ENCODE measurements at regions not wholly inside any gene's neighbourhood (a gene's known extent, or its start where the extent isn't known, plus 50 kb on each side); places are given as distances from the start of the nearest gene placed in this dataset.

DNA sequence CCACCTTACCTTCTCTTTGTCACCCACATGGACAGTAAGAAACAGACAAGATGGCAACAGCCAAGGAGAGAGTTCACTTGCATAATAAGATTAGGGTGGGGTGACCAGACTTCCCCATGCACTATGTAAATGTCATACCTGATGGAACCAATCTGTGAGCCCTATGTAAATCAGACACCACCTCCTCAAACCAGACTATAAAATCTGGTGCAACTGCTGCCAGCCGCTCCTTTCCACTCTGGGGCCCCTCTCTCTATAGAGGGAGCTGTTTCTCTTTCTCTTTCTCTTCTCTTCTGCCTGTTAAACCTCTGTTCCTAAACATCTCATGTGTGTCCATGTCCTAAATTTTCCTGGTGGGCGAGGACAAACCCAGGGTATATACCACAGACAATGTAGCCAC lies 405.5 kb upstream of the CNTN4 start:
- DNase-seq (ENCODE audit: low spot score), result no peak

- no peak for DNase-seq (ENCODE audit: low spot score)
These were observed 401.9 kb upstream of the CNTN4 start for GRCh38 chr3:1696669-1697275.

DNA sequence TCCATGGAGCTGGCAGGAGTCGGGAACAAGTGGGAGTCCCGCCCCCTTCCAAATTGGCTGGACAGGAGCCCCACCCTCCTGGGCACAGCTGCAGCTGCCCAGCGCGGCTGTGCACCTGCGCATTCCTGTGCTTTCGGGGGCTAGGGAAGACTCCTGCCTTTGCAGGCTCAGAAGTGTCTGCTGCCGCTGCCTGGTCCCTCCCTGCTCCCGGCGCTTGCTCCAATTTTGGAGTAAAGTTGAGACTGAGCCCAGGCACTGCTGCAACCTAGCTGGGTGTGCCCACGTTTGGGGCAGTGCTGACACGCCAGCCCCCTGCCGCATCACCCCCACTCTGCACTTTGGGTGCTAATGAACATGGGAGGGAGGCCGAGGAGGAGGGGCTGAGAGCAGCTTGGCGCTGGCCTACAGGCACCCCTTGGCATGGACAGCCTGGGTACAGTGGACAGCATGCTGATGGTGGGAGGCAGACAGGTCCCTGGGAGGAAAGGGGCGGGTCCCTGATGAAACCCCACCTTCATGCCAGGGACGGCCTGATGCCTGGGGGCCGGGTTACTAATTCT lies 399.2 kb upstream of the CNTN4 start:
- DNase-seq (ENCODE audit: low spot score), result no peak

GRCh38 chr3:1700650-1701049 lies 398.0 kb upstream of the CNTN4 start:
- DNase-seq (ENCODE audit: low spot score), result no peak

- DNase-seq (ENCODE audit: low spot score), result no peak
These were observed 395.5 kb upstream of the CNTN4 start for GRCh38 chr3:1703169-1703568.

GRCh38 chr3:1710663-1711062 lies 388.0 kb upstream of the CNTN4 start:
- DNase-seq (ENCODE audit: low spot score), result no peak

GRCh38 chr3:1717524-1717923 lies 381.1 kb upstream of the CNTN4 start:
- DNase-seq (ENCODE audit: low spot score), result no peak

DNA sequence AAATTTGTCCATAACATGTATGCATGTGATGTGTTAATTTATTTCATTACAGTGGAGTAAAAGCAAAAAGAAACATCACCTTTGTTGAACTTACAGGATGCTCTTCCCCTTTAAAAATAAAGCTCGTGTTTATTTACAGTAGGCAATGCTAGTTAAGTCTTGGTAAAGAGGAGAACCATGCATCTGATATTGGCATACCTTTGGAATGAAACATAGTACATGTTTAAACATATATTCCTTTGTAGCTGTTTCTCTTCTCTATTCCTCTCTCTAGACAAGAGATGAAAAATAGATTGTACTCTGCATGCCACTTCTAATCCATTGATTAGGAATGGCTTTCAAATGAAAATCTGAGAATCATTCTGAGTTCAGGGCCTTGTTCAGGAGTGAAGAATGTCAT lies 374.9 kb upstream of the CNTN4 start:
- DNase-seq (ENCODE audit: low spot score), result no peak

- no peak for DNase-seq (ENCODE audit: low spot score)
These were observed 371.9 kb upstream of the CNTN4 start for GRCh38 chr3:1726741-1727140.

DNA sequence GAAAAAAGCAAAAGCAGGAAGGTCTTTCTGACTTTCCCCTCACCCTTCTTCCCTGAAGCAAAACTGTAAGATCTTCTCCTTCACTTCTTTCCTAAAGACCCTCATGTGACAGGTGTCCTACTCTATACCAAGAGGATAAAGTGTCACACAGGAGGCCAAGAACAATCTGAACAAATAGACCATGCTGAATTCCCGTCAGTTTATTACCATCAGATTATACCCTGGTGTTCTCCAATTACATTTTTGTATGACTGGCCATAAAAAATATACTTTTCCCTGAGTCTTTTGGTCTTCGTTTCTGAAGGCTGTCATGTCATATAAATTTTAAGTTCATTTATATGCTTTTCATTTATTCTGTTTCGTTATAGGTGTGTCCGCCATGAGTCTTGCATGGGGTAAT lies 371.4 kb upstream of the CNTN4 start:
- no peak for DNase-seq (ENCODE audit: low spot score)

- no peak for DNase-seq (ENCODE audit: low spot score)
These were observed 370.2 kb upstream of the CNTN4 start for GRCh38 chr3:1728510-1728909.

- DNase-seq (ENCODE audit: low spot score), result no peak
These were observed 364.1 kb upstream of the CNTN4 start for GRCh38 chr3:1734494-1735122.

DNA sequence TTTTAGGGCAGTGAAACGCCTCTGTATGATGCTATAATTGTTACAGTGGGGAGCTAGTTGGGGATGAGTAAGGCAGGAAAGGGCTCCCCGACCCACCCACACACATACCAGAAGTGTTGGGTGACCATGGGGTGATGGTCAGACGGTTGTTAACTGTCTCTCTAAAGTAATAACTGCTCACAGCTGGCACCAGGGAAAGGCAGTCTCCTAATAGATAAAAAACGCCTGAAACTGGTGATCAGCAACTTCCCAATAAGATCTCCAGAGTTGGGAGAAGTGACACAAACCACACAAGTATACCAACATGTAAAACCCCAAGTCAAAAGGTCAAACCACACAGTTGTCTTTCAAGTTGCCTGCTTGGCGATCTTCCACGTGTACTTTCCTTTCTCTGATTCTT lies 346.5 kb upstream of the CNTN4 start:
- no peak for DNase-seq (ENCODE audit: low spot score)

DNA sequence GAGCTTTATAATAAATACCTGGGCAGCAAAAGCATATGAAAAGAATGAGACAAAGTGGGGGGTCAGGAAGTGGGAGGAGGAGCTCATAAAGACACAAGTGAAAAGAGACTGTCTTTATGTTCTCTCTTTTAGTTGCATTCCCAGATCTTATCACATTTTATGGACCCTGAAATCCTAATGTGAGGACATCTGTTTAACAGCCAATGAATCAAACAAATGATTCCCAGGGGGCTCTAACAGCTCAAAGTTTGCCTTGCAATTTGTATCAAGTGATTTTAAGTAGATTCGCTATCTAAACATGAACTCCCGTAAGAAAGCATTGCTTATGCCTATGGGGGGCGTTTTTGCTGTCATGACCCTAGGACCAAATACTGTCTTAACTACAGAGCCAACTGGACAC lies 332.3 kb upstream of the CNTN4 start:
- DNase-seq (ENCODE audit: low spot score), result no peak

- no peak for DNase-seq (ENCODE audit: low spot score)
These were observed 325.0 kb upstream of the CNTN4 start for GRCh38 chr3:1773679-1774078.

DNA sequence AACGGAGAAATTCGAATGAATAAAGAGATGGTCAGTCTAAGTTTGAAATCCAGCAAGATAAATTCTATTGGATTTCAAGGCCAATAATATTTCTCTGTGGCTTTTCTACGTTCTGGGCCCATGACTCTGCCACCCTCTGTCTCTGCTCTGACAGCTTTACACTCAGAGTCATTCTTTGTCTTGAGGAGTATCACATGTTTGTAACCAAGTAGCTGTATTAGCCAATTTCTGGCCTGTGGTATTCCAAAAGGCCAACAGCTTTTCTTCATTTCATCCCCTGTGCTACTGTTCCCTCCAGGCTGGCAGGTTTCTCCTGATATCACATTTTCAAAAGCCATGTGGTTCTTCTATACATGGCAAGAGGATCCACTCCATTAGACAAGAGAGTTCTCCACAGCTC lies 324.1 kb upstream of the CNTN4 start:
- no peak for DNase-seq (ENCODE audit: low spot score)

- DNase-seq (ENCODE audit: low spot score), result no peak
These were observed 323.3 kb upstream of the CNTN4 start for GRCh38 chr3:1775321-1775720.

GRCh38 chr3:1783995-1784394 lies 314.7 kb upstream of the CNTN4 start:
- DNase-seq (ENCODE audit: low spot score), result no peak

DNA sequence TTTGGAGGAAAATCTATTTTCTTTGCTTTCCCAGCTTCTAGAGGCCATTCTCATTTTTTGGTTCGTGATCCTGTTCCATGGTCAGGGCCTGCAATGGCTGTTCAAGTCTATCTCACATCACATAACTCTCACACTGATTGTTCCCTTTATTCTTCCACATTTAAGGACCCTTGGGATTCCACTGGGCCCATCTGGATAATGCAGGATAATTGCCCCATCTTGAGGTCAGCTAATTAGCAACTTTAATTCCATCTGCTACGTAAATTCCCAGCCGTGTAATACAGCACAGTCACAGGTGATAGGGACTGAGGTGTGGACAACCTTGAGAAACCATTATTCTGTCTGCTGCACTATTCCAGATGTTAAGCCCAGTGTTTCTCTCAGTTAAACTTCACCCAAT lies 311.6 kb upstream of the CNTN4 start:
- DNase-seq (ENCODE audit: low spot score), result no peak

DNA sequence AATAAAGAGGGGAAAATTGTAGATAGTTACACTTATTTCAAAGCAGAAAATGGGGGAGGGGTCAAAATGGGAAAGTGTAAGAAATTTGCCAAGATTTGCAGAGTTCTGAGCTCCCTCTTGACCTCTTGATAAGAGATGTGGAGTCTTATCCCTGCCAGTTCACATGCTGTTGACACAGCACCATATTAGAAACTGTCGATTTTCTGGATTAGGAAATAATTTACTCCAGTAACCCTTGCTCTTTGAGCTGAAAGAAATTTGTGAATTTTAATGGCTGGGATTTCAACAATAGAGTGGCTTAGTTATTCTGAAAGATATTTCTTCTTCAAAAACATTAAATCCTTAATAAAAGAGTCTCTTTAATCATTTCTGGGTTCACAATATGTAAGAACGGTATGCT lies 306.2 kb upstream of the CNTN4 start:
- no peak for DNase-seq (ENCODE audit: low spot score)

DNA sequence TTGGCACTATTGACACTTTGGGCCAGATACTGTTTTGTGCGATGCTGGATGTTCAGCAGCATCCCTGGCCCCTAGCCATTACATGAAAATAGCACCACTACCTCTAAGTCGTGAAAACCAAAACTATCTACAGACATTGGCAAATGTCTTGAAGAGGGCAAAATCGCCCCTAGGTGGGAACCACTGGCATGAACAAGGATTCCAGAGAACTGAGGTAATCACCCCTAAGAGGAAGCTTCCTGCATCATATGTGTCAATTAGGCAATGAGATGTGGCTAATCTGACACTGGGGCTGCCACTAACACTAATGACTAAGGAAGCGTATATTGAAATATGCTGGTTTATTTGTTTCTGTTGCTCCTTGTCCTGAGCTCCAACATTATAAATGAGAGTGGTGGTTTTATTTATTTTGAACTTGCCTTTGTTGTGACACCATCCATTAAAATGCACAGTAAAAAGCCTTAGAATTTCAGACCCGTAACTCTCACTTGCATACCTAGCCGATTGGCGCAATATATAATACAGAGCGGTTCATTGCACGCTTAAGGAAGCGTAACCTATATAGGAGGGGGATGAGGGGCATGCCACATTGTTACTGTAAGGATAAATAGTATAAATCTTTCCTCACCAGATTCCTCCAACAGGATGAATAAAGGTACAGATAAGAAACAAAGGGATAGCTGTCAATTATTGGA lies 299.8 kb upstream of the CNTN4 start:
- DNase-seq (ENCODE audit: low spot score), result no peak

- no peak for DNase-seq (ENCODE audit: low spot score)
These were observed 293.3 kb upstream of the CNTN4 start for GRCh38 chr3:1805331-1805730.

DNA sequence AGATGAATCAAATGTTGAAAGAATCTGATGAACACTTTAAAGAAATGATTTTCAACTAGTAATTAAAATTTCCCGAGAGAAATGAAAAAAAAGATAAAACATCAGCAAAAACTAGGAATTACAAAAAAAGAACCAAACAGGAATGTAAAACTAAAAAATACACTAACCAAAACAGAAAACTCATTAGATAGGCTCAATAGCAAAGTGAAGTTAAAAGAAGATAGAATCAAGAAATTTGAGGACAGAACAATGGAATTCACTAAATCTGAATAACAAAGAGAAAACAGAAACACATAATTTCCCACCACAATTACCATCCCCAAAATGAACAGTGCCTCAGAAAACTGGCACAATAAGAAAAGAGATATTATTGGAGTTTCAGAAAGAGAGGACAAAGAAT lies 290.1 kb upstream of the CNTN4 start:
- DNase-seq (ENCODE audit: low spot score), result no peak

DNA sequence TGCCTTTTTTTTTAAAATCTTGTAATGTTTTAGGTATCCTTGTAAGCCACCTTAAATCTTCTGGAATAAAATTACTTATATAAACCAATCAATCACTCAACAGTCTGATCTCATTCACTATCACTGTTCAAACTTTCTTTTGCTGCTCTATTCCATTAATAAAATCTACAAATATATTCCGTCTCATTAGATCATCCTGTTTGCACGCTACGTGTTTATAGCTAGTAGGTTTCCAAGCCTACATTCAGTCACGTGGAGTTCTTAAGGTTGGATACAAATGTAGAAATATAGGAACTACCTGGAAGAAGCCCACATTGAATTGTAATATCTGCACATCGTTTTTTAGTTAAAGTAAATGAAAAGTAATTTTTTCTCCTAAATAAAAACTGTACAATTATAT lies 274.8 kb upstream of the CNTN4 start:
- no peak for DNase-seq (ENCODE audit: low spot score)
